ENCODE measurements at regions not wholly inside any gene's neighbourhood (a gene's known extent, or its start where the extent isn't known, plus 50 kb on each side); places are given as distances from the start of the nearest gene placed in this dataset.

DNA sequence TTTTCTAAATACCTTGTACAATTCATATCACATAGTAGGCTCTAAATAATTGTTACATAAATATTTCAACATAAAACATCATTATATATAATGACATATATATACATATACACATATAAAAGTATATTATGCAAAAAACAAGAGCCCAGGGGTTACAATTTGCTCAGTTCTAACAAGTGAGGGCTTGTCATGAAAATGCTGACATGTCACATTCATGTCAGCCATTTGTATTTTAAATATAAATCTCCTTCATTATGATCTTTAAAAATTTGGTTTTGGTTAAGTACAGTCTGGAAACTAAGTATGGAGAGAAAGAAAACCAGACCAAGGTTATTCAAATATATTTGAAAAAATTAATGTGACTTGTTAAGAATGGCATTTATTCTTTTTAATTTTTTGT, 2745.4 kb downstream of the PCDH7 start:
- H3K4me1 ChIP-seq (replicated peaks in 1 of 4; ENCODE audit: control insufficient read depth in 3 of 4, insufficient read depth in 4 of 4, low read length in 3 of 4): no peaks in the 10 kb centered on the region
- no peak overlapping the region for H3K14ac ChIP-seq (ENCODE audit: insufficient read length)
- no peaks in the 10 kb centered on the region; a peak in 1 of 8 replicates for H3K36me3 ChIP-seq (ENCODE audit: control insufficient read depth in 2 of 4, insufficient read depth in 4 of 4, low read length in 3 of 4)
- no peak overlapping the region for H2BK15ac ChIP-seq (ENCODE audit: low read length)
- no peak overlapping the region for H2BK5ac ChIP-seq (ENCODE audit: low read depth, low read length)
- no peak overlapping the region for H3K4me3 ChIP-seq (ENCODE audit: extremely low read depth in 1 of 4, insufficient read depth in 2 of 4, low read depth in 3 of 4, low read length in 4 of 4)
- H3K23me2 ChIP-seq (ENCODE audit: low read depth, low read length): no peaks in the 10 kb centered on the region
- no peaks in the 10 kb centered on the region for H3K79me2 ChIP-seq (ENCODE audit: control insufficient read depth in 1 of 2, insufficient read depth in 2 of 2, low read length in 2 of 2)
- POLR2A ChIA-PET (ENCODE audit: partially characterized antibody): no interaction called here
- FAIRE-seq (no peak), DNase-seq (ENCODE audit: low read depth in 1 of 2, low spot score in 2 of 2) (no peak)
- H3K79me1 ChIP-seq (ENCODE audit: low read depth, low read length): no peaks in the 10 kb centered on the region
- no peak overlapping the region for H2BK12ac ChIP-seq (ENCODE audit: low read depth, low read length)
- no peak overlapping the region for H4K91ac ChIP-seq (replicated peaks; ENCODE audit: insufficient read length, low read length)
- no peak overlapping the region for H4K5ac ChIP-seq (ENCODE audit: insufficient read length, low read depth, low read length)
- H3K4ac ChIP-seq (replicated peaks; ENCODE audit: insufficient read length, low read depth, low read length): no peak overlapping the region
- no peak overlapping the region for H3K9ac ChIP-seq (replicated peaks in 1 of 4; ENCODE audit: extremely low read depth in 1 of 4, low read depth in 3 of 4, low read length in 3 of 4)
- no peak overlapping the region for H3K27ac ChIP-seq (ENCODE audit: low read depth, low read length)
- no peaks in the 10 kb centered on the region for H3K9me3 ChIP-seq (ENCODE audit: insufficient read depth in 2 of 2, low read depth in 1 of 2, low read length in 1 of 2)
- H3K56ac ChIP-seq (replicated peaks; ENCODE audit: insufficient read length, low read depth, low read length): no peak overlapping the region
- H3K27me3 ChIP-seq (replicated peaks in 1 of 4; ENCODE audit: control insufficient read depth in 3 of 4, extremely low read depth in 1 of 4, insufficient read depth in 3 of 4, low read length in 3 of 4): no peaks in the 10 kb centered on the region
- TF ChIP-seq RFX5 (IDR thresholded peaks at IDR 0.05; ENCODE audit: borderline replicate concordance, low read depth, low read length): no peak
- TF ChIP-seq MAFK (IDR thresholded peaks at IDR 0.05; ENCODE audit: low read depth, low read length): peak; percentile 50; the same call in 1 of the 2 replicates
- no peak overlapping the region for H2AFZ ChIP-seq (ENCODE audit: low read length)
- no peak overlapping the region for H3K23ac ChIP-seq (ENCODE audit: insufficient read length)
- H2BK120ac ChIP-seq (replicated peaks; ENCODE audit: low read depth, low read length): no peak overlapping the region
- no peak overlapping the region for H4K8ac ChIP-seq (ENCODE audit: extremely low read depth, insufficient read depth, low read length)
- no peak overlapping the region for H2BK20ac ChIP-seq (ENCODE audit: low read length)
- no peak overlapping the region for H3K18ac ChIP-seq (ENCODE audit: extremely low read depth, low read length)
- H3K4me2 ChIP-seq (ENCODE audit: insufficient read depth in 1 of 2, low read depth in 2 of 2, low read length in 2 of 2): no peak overlapping the region
- CTCF ChIA-PET (ENCODE audit: partially characterized antibody): no interaction called here
- H2AK5ac ChIP-seq (ENCODE audit: low read depth, low read length): no peak overlapping the region
- no peaks in the 10 kb centered on the region for H4K20me1 ChIP-seq (replicated peaks in 1 of 2; ENCODE audit: control insufficient read depth in 1 of 2, insufficient read depth in 2 of 2, low read length in 2 of 2)
